NCI-H774 (cell line): ENCODE measurements at regions not wholly inside any gene's neighbourhood (a gene's known extent, or its start where the extent isn't known, plus 50 kb on each side); places are given as distances from the start of the nearest gene placed in this dataset.
A peak's percentile ranks its signal among the peaks of the same experiment; 100 is the strongest.

Experiments
- DNase-seq: peaks from one replicate; lab custom pipeline; 2025; lab: John Stamatoyannopoulos, UW

DNA sequence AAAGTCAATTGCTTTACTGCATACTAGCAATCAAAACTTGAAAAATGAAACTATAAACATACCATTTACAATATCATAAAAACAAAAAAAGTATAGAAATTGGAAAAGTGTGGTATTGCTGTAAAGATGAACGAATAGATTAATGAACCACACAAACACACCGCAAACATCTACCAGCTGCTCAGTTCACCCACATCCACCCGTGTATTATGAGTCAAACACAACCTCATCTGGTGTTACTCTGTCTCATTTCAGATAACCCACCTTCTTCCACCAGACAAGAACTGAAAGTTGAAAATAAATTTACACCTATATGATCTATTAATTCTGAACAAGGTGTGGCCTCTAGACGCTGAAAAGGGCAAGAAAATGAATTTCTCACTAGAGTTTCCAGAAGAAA lies 53.3 kb downstream of the BLID start:
- DNase-seq, result no peak

DNA sequence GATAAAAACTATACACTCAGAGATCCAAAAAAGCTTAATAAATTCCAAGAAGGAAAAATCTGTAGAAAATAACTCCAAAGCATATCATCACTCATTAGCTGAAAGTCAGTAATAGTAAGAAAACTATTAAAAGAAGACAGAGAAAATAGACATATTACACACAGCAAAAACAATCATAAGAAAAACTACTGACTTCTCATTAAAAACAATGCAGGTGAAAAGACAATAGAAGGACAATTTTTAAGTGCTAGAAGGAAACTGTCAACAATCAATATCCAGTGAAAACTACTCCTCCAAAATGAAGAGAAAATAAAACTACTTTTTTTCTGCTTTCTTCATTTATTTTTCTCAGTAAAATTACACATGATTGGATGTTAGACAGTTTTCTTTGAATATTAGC lies 56.5 kb downstream of the BLID start:
- DNase-seq, result no peak

- no peak for DNase-seq
Measured at GRCh38 chr11:122050021-122050690, 65.9 kb downstream of the BLID start.

GRCh38 chr11:122048401-122048800 lies 67.6 kb downstream of the BLID start:
- no peak for DNase-seq

DNA sequence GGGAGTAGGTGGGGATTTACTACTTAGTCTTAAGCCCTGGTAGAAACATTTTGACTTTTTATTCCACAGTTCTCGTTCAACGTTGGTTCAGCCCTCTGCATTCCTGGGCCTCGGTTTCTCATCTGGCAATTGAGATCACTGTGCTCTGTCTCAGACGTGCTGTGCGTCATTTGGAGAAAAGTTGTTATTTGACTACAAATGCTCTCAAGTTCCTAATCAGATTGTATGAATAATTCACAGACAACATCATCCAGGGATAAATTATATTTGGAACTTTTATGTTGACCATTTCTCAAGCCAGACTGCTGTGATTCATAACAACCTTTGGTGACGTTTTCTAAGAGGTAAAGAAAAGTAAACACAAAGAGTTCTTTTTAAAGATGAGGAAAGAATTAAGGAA lies 69.2 kb downstream of the BLID start:
- no peak for DNase-seq

DNA sequence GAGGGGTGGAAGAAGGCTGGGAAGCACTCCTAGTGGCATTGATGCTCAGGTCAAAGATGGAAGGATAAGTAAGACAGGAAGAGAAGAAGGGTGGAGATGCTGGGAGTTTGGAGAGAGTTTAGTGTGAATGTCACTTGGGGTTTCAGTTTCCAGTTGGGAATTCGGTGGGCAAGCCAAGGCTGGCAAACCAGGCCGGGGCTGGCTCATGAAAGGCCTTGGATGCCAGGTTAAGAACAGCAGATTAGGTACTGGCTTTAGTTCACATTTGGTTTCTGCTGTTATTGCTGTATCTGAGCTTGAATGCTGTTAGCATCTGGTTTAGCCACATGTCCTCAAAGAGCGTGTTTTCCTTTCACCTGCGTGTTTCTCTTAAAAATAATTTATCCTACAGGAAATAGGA lies 69.6 kb downstream of the BLID start:
- no peak for DNase-seq

GRCh38 chr11:122045181-122045586 lies 70.8 kb downstream of the BLID start:
- DNase-seq, result no peak

- DNase-seq, result no peak
Measured at GRCh38 chr11:122044086-122044485, 71.9 kb downstream of the BLID start.

DNA sequence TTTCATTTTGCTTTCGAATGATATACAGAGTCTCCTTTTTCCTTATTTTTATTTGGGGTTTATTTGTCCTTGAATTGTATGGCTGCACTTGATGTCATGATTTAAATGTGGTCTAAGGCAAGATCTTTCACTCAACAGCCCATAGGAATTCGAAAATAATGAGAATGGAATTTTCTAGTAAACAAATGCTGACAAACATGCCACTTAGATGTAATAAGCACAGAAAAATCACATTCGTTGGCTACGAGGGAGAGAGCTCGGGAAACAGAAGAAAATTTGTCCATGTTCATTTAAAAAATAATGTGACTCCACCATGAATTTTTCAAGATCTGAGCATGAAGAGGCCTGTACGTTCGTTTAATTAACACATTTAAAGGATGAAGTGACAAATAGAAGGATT lies 73.0 kb downstream of the BLID start:
- no peak for DNase-seq

GRCh38 chr11:122040464-122040863 lies 75.6 kb downstream of the BLID start:
- no peak for DNase-seq

DNA sequence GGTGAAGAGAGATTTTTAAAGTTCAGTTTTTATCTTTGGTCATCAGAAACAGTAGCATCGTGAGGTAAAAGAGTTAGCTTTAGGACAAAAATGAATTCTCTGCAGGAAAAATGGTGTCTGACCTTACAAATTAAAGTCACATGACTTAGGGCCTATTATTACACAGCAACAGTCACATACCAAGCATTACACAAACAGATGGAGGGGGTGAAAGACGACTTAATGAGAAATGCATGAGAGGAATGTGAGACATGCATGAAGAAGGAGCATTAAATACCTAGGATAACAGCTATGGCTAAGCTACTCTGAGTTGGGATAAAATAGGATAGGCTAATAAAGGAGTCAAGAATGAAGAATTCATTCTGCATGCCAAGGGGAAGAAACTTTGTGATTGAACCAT lies 77.5 kb downstream of the BLID start:
- DNase-seq, result no peak

- DNase-seq, result no peak
Measured at GRCh38 chr11:122037911-122038310, 78.1 kb downstream of the BLID start.

DNA sequence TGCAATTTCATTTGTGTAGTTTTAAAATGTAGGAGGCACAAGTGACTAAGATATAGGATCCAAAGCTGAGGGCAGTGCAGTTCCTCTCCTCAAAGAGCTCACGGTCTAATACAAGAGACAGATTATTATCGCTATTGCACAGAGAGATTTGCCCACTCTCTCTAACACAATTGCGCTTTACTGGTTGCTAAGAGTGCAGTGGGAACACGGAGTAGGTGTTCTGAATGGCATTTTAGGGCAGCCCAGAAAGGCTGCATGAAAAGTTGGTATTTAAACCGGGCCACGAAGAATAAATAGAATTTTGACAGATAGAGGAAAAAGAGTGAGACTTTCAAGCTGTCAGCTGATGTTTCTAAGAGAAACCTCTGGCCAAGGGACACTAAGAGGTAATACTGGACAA lies 79.5 kb downstream of the BLID start:
- DNase-seq, result no peak

DNA sequence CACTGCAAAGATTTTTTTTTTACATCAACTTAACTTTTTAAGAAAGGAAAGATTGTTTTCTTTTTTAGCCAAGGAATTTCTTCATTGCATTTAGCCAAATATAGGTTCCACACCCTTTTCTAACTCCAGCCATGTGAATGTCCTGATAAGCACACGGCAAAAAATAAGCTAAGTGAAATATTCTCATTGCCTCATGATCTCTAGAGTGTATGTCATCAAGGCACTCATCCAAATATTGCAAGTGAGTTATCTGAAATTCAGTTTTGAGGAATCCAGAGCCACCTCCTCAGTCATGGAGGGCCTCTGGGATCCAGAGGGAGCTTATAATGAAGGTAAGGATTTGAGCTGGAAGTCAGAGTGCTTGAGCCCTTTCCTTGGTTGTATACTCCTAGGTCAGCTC lies 80.0 kb downstream of the BLID start:
- DNase-seq, result no peak

GRCh38 chr11:122033631-122034030 lies 82.4 kb downstream of the BLID start:
- DNase-seq, result no peak

DNA sequence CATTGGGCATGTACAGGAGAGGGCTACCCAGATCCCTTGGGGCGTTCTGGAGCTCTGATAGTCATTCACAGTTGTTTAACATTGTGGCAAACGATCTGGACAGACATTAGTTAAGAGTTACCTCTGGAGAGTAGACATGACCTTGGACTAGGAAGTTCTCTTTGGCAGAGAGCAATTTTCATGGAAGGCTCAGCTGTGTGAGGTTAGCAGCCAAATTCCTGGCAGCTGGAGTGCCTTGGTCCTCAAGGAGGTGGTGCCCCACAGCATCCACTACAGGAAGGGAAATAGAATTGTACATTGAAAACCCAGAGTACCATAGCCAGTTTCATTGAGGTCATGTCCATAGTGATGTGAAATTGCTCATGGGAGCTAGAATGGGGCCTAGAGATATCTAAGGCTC lies 82.8 kb downstream of the BLID start:
- DNase-seq, result no peak

- no peak for DNase-seq
Measured at GRCh38 chr11:122032317-122032716, 83.7 kb downstream of the BLID start.

- DNase-seq, result no peak
Measured at GRCh38 chr11:122031813-122032212, 84.2 kb downstream of the BLID start.

GRCh38 chr11:122030286-122030685 lies 85.7 kb downstream of the BLID start:
- no peak for DNase-seq

- no peak for DNase-seq
Measured at GRCh38 chr11:122028545-122028944, 87.5 kb downstream of the BLID start.

DNA sequence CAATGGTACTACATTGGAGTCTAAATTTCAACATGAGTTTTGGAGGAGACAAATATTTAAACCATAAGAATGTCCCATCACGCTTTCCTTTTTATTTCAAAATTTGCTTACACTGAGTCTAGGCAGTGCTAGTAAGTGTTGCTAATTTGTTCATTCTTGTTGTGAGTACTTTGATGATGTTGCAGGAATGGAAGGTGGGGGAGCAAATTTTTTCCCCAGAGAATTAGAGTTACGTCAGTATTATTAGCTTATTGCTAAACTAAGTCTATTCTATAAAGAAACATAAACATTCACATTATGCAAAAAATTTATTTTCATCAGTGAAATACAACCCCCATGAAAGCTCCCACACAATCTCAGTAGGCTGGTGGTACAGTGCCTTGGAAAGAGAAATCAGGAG lies 88.0 kb downstream of the BLID start:
- no peak for DNase-seq

- DNase-seq, result peak; percentile 7
Measured at GRCh38 chr11:122025757-122026156, 90.3 kb downstream of the BLID start.

DNA sequence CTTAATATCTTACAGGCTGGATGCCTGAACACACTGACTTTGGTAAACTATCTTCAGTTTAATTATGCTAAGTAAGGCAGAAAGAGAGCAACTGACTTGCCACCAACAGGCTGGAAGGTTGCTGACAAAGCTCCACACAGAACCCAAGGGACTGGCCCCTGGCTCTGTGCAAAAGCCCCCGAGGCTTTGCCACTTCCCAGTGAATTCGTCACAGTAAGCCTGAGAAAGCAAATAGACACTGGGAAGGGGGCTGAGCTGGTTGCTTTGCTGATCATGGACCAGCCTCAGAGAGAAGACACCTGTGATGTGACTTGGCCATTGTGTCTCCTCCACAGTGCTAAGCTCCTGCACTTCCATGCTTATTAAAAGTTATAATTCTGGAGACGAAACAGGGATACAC lies 91.7 kb downstream of the BLID start:
- DNase-seq, result no peak

- DNase-seq, result no peak
Measured at GRCh38 chr11:122023614-122024250, 92.3 kb downstream of the BLID start.
